ENCODE measurements at regions not wholly inside any gene's neighbourhood (a gene's known extent, or its start where the extent isn't known, plus 50 kb on each side); places are given as distances from the start of the nearest gene placed in this dataset.

DNA sequence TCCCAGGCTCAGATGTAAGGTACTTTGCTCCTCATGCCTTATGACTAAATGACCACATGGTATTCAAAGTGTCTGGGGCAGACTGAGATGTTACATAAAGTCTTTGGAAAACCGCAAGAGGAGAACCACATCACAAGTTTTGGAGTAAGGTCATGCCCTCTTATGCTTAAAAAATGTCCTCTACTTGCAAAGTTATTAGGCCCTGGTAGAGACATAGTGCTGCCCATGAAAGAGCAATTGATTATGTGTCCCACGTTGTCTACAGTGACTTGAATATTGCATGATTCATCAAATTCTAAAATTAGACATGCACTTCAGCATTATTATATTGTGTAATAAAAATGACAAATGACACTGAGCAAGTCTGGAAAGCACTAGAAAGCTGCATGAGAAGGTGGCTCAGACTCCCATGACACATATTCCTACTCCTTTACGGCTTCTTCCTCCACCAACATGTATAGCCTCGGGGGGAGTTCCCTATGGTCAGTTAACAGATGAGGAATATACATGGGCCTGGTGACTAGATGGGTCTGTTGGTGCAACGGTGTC, 602.6 kb upstream of the VRK2 start:
- Histone ChIP-seq H3K4me1 (ENCODE audit: low read depth) (no peaks in the 10 kb centered on the region), H3K4me3 (no peak overlapping the region), H3K27ac (no peak overlapping the region), H3K36me3 (no peaks in the 10 kb centered on the region), H3K9me3 (ENCODE audit: low read depth) (no peaks in the 10 kb centered on the region), H3K27me3 (no peaks in the 10 kb centered on the region)
- TF ChIP-seq, protein P1, sequence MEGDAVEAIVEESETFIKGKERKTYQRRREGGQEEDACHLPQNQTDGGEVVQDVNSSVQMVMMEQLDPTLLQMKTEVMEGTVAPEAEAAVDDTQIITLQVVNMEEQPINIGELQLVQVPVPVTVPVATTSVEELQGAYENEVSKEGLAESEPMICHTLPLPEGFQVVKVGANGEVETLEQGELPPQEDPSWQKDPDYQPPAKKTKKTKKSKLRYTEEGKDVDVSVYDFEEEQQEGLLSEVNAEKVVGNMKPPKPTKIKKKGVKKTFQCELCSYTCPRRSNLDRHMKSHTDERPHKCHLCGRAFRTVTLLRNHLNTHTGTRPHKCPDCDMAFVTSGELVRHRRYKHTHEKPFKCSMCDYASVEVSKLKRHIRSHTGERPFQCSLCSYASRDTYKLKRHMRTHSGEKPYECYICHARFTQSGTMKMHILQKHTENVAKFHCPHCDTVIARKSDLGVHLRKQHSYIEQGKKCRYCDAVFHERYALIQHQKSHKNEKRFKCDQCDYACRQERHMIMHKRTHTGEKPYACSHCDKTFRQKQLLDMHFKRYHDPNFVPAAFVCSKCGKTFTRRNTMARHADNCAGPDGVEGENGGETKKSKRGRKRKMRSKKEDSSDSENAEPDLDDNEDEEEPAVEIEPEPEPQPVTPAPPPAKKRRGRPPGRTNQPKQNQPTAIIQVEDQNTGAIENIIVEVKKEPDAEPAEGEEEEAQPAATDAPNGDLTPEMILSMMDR (IDR thresholded peaks at IDR 0.05; ENCODE audit: low read depth, low read length): no peak
- DNase-seq (ENCODE audit: low read depth in 1 of 2, low spot score in 1 of 2): no peak

DNA sequence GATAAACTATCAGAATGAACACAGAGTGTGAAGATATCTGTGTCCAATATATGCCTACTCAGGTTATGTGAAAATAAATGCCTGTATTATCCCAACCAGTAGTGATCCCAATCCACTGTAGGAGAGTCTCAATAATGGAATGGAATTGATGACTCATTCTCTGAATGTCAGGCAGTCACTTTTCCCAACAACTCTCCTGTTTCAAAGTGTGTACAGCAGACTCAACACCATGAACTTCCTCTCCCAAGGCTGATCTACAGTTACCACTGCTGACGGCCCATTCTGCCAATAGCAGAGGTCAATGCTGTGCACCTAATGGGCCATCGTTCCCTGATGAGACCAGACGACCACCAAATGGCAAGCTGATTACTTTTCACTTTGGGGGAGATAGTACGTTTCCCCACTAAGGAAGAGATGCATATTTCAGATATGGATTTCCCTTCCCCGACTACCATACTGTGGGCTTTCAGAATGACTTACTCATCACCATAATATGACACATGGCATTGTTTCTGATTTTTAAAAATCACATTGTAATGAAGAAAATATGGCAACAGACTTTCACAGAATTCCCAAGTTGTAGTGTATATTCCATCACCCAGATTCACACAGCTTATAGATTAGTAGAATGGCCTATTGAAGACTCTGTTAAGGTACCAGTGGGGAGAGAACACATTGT, 601.7 kb upstream of the VRK2 start:
- TF ChIP-seq, protein P1 (IDR thresholded peaks at IDR 0.05; ENCODE audit: low read depth, low read length): no peak
- Histone ChIP-seq H3K27ac (no peak overlapping the region), H3K27me3 (no peaks in the 10 kb centered on the region), H3K4me1 (ENCODE audit: low read depth) (no peaks in the 10 kb centered on the region), H3K9me3 (ENCODE audit: low read depth) (no peaks in the 10 kb centered on the region), H3K36me3 (no peaks in the 10 kb centered on the region), H3K4me3 (no peak overlapping the region)
- DNase-seq (ENCODE audit: low read depth in 1 of 2, low spot score in 1 of 2): no peak

DNA sequence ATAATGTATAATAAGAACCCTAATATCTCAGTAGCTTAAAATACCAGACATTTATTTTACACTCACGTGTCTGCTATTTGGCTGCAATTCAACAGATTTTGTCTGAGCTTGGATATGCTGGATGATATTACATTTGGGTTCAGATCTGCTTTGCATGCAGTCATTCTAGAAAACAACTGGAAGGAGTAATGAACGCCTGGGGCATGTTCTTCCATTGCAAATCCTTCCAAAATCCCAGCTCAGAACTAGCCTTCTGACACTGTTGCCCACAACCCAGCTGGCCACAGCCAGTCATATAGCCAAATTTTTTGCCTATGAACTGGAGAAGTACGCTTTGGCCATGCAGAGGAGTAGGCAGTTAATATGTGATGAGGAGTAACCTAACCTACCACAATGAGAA, 597.8 kb upstream of the VRK2 start:
- no peaks in the 10 kb centered on the region for H3K27me3 ChIP-seq
- no peaks in the 10 kb centered on the region for H3K4me1 ChIP-seq (ENCODE audit: low read depth)
- H3K27ac ChIP-seq: no peak overlapping the region
- no peak overlapping the region for H3K4me3 ChIP-seq
- H3K36me3 ChIP-seq: no peaks in the 10 kb centered on the region
- no peak for DNase-seq (ENCODE audit: low read depth in 1 of 2, low spot score in 1 of 2)
- TF ChIP-seq, protein P1 (IDR thresholded peaks at IDR 0.05; ENCODE audit: low read depth, low read length): no peak
- no peaks in the 10 kb centered on the region for H3K9me3 ChIP-seq (ENCODE audit: low read depth)

- H3K27ac ChIP-seq: no peak overlapping the region
- H3K4me3 ChIP-seq: no peak overlapping the region
- no peaks in the 10 kb centered on the region for H3K9me3 ChIP-seq (ENCODE audit: low read depth)
- H3K27me3 ChIP-seq: no peaks in the 10 kb centered on the region
- no peaks in the 10 kb centered on the region for H3K36me3 ChIP-seq
- TF ChIP-seq, protein P1 (IDR thresholded peaks at IDR 0.05; ENCODE audit: low read depth, low read length): no peak
- DNase-seq (ENCODE audit: low read depth in 1 of 2, low spot score in 1 of 2): no peak
- H3K4me1 ChIP-seq (ENCODE audit: low read depth): no peaks in the 10 kb centered on the region
Observed at GRCh38 chr2:57450170-57450569, 596.4 kb upstream of the VRK2 start.

DNA sequence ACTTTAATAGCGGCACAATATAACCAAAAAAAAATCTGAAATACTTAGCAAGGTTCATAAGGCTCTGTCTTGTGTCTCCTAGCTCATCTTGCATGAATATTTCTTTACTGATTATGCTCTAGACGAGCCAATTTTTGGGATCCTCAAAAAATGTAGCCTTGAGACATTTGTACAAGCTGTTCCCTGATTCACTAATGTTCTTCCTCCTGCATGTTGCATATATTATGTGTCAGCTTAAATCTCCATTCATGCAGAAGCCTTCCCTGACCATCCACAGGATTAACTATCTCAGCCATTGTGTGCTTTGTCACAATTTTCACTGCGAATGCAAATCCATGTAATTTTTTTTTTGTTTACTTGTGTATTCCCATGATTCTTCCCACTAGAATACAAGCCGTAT, 594.0 kb upstream of the VRK2 start:
- no peak overlapping the region for H3K4me3 ChIP-seq
- H3K4me1 ChIP-seq (ENCODE audit: low read depth): no peaks in the 10 kb centered on the region
- TF ChIP-seq, protein P1 (IDR thresholded peaks at IDR 0.05; ENCODE audit: low read depth, low read length): no peak
- no peak overlapping the region for H3K27ac ChIP-seq
- no peaks in the 10 kb centered on the region for H3K9me3 ChIP-seq (ENCODE audit: low read depth)
- no peaks in the 10 kb centered on the region for H3K36me3 ChIP-seq
- no peak for DNase-seq (ENCODE audit: low read depth in 1 of 2, low spot score in 1 of 2)
- H3K27me3 ChIP-seq: no peaks in the 10 kb centered on the region

Measured in cardiac muscle cell (in vitro differentiated cells and primary cell).